ENCODE measurements at regions not wholly inside any gene's neighbourhood (a gene's known extent, or its start where the extent isn't known, plus 50 kb on each side); places are given as distances from the start of the nearest gene placed in this dataset.
"Not testable (repeated sequence)": the region's sequence is repeated elsewhere in the genome, so short reads cannot be mapped to it uniquely, and the experiment has no call there.

DNA sequence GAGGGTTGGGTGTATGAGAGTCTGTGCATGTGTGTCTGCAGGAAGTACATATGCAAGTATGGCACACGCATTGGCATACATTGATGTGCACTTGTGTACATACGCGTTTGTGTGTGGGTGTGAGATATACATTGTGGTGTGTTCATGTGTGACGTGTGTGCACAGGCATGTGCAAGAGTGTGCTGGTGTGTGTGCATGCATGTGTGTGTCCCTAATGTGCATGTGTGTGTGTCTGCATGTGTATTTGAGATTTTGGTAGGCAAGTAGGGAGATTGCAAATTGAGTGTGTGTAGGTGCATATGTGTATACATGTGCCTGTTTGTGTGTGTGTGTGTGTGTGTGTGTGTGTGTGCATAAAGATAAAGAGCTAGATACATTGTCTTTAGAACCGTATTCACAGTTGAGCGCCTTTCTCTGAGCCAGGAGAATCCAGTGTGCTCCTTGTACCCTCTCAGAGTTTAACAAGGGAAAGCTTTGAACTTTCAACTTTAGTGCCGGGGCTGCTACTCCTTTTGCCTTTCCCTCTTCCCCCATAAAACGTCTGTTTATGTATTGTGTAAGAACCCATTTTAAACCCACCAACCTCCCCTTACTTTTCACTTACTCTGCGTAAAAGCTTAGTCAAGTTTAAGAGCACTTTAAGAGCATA is 152.4 kb upstream of the CHL1 start:
- H3K4me1 ChIP-seq (ENCODE audit: insufficient read depth, low read length), result no peaks in the 10 kb centered on the region
- ATAC-seq (ENCODE audit: insufficient read depth, low read depth), result no peak
- H3K36me3 ChIP-seq (ENCODE audit: insufficient read depth, low read length), result no peaks in the 10 kb centered on the region
- no peak overlapping the region for H2AFZ ChIP-seq (ENCODE audit: low read depth, low read length)
- H3K4me3 ChIP-seq (ENCODE audit: low read depth in 1 of 2, low read length in 2 of 2), result no peak overlapping the region
- no peaks in the 10 kb centered on the region for H3K79me2 ChIP-seq (ENCODE audit: insufficient read depth, low read length)
- TF ChIP-seq EZH2 (IDR thresholded peaks at IDR 0.05; ENCODE audit: borderline replicate concordance, low read depth, low read length, severe bottlenecking), result no peak
- TF ChIP-seq, protein P1, sequence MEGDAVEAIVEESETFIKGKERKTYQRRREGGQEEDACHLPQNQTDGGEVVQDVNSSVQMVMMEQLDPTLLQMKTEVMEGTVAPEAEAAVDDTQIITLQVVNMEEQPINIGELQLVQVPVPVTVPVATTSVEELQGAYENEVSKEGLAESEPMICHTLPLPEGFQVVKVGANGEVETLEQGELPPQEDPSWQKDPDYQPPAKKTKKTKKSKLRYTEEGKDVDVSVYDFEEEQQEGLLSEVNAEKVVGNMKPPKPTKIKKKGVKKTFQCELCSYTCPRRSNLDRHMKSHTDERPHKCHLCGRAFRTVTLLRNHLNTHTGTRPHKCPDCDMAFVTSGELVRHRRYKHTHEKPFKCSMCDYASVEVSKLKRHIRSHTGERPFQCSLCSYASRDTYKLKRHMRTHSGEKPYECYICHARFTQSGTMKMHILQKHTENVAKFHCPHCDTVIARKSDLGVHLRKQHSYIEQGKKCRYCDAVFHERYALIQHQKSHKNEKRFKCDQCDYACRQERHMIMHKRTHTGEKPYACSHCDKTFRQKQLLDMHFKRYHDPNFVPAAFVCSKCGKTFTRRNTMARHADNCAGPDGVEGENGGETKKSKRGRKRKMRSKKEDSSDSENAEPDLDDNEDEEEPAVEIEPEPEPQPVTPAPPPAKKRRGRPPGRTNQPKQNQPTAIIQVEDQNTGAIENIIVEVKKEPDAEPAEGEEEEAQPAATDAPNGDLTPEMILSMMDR (IDR thresholded peaks at IDR 0.05; ENCODE audit: borderline replicate concordance, extremely low read depth, low read length, poor library complexity, severe bottlenecking), result no peak
- DNase-seq, result no peak
- H3K4me2 ChIP-seq (ENCODE audit: insufficient read depth, low read length), result no peak overlapping the region
- no peaks in the 10 kb centered on the region for H3K27me3 ChIP-seq (ENCODE audit: insufficient read depth, low read length, poor library complexity)
- H3K9ac ChIP-seq (ENCODE audit: low read depth, low read length), result no peak overlapping the region
- no peak overlapping the region for H3K27ac ChIP-seq (ENCODE audit: low read length)
- no peaks in the 10 kb centered on the region for H4K20me1 ChIP-seq (ENCODE audit: insufficient read depth, low read length)
- H3K9me3 ChIP-seq (ENCODE audit: insufficient read depth, low read length, severe bottlenecking), result no peaks in the 10 kb centered on the region

DNA sequence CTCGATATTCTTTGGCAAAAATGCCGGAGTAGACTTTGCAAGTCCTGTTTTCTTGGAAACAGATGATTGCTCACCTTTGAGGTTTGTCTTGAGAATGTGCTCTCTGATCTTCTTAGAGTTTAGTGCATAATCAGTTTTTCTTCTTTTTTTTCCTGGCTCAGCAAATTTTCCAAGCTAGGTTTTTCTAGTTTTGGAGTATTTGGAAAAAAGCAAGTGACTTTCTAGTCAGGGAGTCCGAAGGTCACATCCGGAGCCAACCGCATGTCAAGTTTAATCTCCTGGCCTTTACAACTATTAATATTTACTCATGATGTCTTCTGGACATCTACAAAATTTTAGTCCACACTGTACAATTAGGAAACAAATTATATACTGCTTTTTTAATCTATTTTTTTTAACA is 151.6 kb upstream of the CHL1 start:
- not testable (repeated sequence) for H3K9ac ChIP-seq (ENCODE audit: low read depth, low read length); H2AFZ ChIP-seq (ENCODE audit: low read depth, low read length); H3K4me2 ChIP-seq (ENCODE audit: insufficient read depth, low read length); H3K27ac ChIP-seq (ENCODE audit: low read length); H3K36me3 ChIP-seq (ENCODE audit: insufficient read depth, low read length); H3K4me1 ChIP-seq (ENCODE audit: insufficient read depth, low read length); ATAC-seq (ENCODE audit: insufficient read depth, low read depth); H4K20me1 ChIP-seq (ENCODE audit: insufficient read depth, low read length); DNase-seq; H3K79me2 ChIP-seq (ENCODE audit: insufficient read depth, low read length); H3K9me3 ChIP-seq (ENCODE audit: insufficient read depth, low read length, severe bottlenecking); H3K27me3 ChIP-seq (ENCODE audit: insufficient read depth, low read length, poor library complexity); H3K4me3 ChIP-seq (ENCODE audit: low read depth in 1 of 2, low read length in 2 of 2)

DNA sequence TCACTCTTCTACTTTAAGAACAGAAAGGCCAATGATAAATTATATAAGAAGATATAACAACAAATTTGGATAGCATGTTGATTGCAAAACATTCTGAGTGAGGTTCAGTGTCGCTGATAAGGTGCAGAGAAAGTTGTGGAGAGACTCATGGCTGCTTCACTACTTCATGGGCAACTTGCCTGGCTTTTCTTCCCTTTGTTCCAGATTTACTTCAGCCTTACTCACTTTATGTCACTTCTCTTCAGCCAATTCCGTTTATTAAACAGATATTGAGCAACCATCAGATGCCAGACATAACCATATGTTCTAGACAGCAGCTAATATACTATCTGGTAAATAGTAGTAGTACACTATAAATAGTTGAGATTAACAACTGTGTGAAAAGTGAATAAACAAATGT is 150.0 kb upstream of the CHL1 start:
- DNase-seq (no peak), ATAC-seq (ENCODE audit: insufficient read depth, low read depth) (no peak)
- no peaks in the 10 kb centered on the region for H3K36me3 ChIP-seq (ENCODE audit: insufficient read depth, low read length)
- H3K9ac ChIP-seq (ENCODE audit: low read depth, low read length), result no peak overlapping the region
- H3K4me1 ChIP-seq (ENCODE audit: insufficient read depth, low read length), result no peaks in the 10 kb centered on the region
- no peaks in the 10 kb centered on the region for H3K79me2 ChIP-seq (ENCODE audit: insufficient read depth, low read length)
- no peak overlapping the region for H3K4me3 ChIP-seq (ENCODE audit: low read depth in 1 of 2, low read length in 2 of 2)
- TF ChIP-seq, protein P1 (IDR thresholded peaks at IDR 0.05; ENCODE audit: borderline replicate concordance, extremely low read depth, low read length, poor library complexity, severe bottlenecking), result no peak
- TF ChIP-seq EZH2 (IDR thresholded peaks at IDR 0.05; ENCODE audit: borderline replicate concordance, low read depth, low read length, severe bottlenecking), result no peak
- no peak overlapping the region for H2AFZ ChIP-seq (ENCODE audit: low read depth, low read length)
- H3K27me3 ChIP-seq (ENCODE audit: insufficient read depth, low read length, poor library complexity), result no peaks in the 10 kb centered on the region
- no peaks in the 10 kb centered on the region for H4K20me1 ChIP-seq (ENCODE audit: insufficient read depth, low read length)
- no peak overlapping the region for H3K4me2 ChIP-seq (ENCODE audit: insufficient read depth, low read length)
- H3K9me3 ChIP-seq (ENCODE audit: insufficient read depth, low read length, severe bottlenecking), result no peaks in the 10 kb centered on the region
- H3K27ac ChIP-seq (ENCODE audit: low read length), result no peak overlapping the region

DNA sequence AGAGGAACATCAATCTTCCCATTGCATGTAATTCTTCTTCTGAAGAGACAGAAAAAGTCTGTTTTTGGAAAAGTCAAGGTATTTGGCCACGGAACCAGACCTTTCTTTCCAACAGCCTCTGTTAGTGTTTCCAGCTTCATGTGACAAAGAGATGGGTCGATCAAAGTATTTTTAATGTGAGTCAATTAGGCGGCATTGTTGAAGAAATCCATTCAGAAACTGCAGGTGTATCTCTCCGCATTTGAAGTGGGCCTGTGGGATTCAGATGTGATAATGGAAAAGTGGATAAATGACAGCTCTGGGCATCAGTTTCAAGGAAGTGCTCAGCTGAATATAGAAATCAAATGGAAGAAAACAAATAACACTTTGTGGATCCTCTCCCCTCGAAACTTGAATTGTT is 143.1 kb upstream of the CHL1 start:
- not testable (repeated sequence) for H3K27ac ChIP-seq (ENCODE audit: low read length); H3K36me3 ChIP-seq (ENCODE audit: insufficient read depth, low read length); H3K4me1 ChIP-seq (ENCODE audit: insufficient read depth, low read length); H4K20me1 ChIP-seq (ENCODE audit: insufficient read depth, low read length); ATAC-seq (ENCODE audit: insufficient read depth, low read depth); H3K9ac ChIP-seq (ENCODE audit: low read depth, low read length); H2AFZ ChIP-seq (ENCODE audit: low read depth, low read length); DNase-seq; H3K9me3 ChIP-seq (ENCODE audit: insufficient read depth, low read length, severe bottlenecking); H3K4me3 ChIP-seq (ENCODE audit: low read depth in 1 of 2, low read length in 2 of 2); H3K79me2 ChIP-seq (ENCODE audit: insufficient read depth, low read length); H3K27me3 ChIP-seq (ENCODE audit: insufficient read depth, low read length, poor library complexity); H3K4me2 ChIP-seq (ENCODE audit: insufficient read depth, low read length)

Measured in DND-41 (cell line).